ENCODE measurements at regions not wholly inside any gene's neighbourhood (a gene's known extent, or its start where the extent isn't known, plus 50 kb on each side); places are given as distances from the start of the nearest gene placed in this dataset.

GRCh38 chr7:13017881-13018280, 330.4 kb downstream of the ARL4A start:
- DNase-seq (ENCODE audit: low spot score) (no peak), ATAC-seq (peak; percentile 22; the same call in 1 of the 3 replicates)
- H3K27ac Mint-ChIP-seq = no peak overlapping the region
- peaks cover 33% of the 10 kb centered on the region for H3K4me1 Mint-ChIP-seq
- H3K27me3 Mint-ChIP-seq (ENCODE audit: insufficient read depth, low read depth, poor library complexity) = peaks cover 3% of the 10 kb centered on the region
- no peak overlapping the region for H3K4me3 Mint-ChIP-seq
- H3K4me1 ChIP-seq (ENCODE audit: insufficient read depth) = peaks cover 26% of the 10 kb centered on the region
- H4K20me1 ChIP-seq (replicated peaks; ENCODE audit: insufficient read depth) = no peaks in the 10 kb centered on the region
- no peaks in the 10 kb centered on the region for H3K9me2 ChIP-seq (ENCODE audit: insufficient read depth)
- no peaks in the 10 kb centered on the region for H3K36me3 Mint-ChIP-seq (ENCODE audit: low read depth)
- H3K27ac ChIP-seq (ENCODE audit: low read depth) = peak overlapping the region; percentile 24; the same call in 1 of the 2 replicates
- peak overlapping the region; percentile 16; the same call in 1 of the 2 replicates for H2AFZ ChIP-seq
- H3K9me3 Mint-ChIP-seq = no peaks in the 10 kb centered on the region
- no peak overlapping the region for H3K4me3 ChIP-seq
- H3K4me2 ChIP-seq = peak overlapping the region; percentile 28; the same call in 1 of the 2 replicates
- H3K79me2 ChIP-seq (replicated peaks; ENCODE audit: insufficient read depth) = no peaks in the 10 kb centered on the region
- H3F3A ChIP-seq (replicated peaks; ENCODE audit: low read depth) = no peaks in the 10 kb centered on the region
- TF ChIP-seq REST (IDR thresholded peaks at IDR 0.05; ENCODE audit: unreplicated experiment) (no peak), ZNF462 (CRISPR knock-in tag; IDR thresholded peaks at IDR 0.05) (no peak), ZNF114 (CRISPR knock-in tag; IDR thresholded peaks at IDR 0.05) (no peak), EZH2phosphoT487 (IDR thresholded peaks at IDR 0.05; ENCODE audit: unreplicated experiment) (no peak), NANOG (IDR thresholded peaks at IDR 0.05; ENCODE audit: borderline replicate concordance) (no peak), STAT1 (IDR thresholded peaks at IDR 0.05; ENCODE audit: unreplicated experiment) (no peak)
- no peaks in the 10 kb centered on the region for H3K36me3 ChIP-seq (ENCODE audit: insufficient read depth)
- H3K27me3 ChIP-seq (ENCODE audit: insufficient read depth) = no peaks in the 10 kb centered on the region

Data from GM23338 (cell line).